ENCODE measurements at regions not wholly inside any gene's neighbourhood (a gene's known extent, or its start where the extent isn't known, plus 50 kb on each side); places are given as distances from the start of the nearest gene placed in this dataset.

GRCh38 chr12:65769880-65770279 is 54.4 kb upstream of the HMGA2 start:
- Mint-ChIP-seq H3K9me3 (no peaks in the 10 kb centered on the region), H3K27ac (no peak overlapping the region), H3K27me3 (ENCODE audit: low read depth, poor library complexity) (peaks cover 3% of the 10 kb centered on the region), H3K4me3 (no peak overlapping the region), H3K4me1 (peaks cover 13% of the 10 kb centered on the region), H3K36me3 (ENCODE audit: low read depth) (no peaks in the 10 kb centered on the region)
- no peak for TF ChIP-seq CTCF (IDR thresholded peaks at IDR 0.05)
- DNase-seq = no peak

Data from nephron progenitor cell (in vitro differentiated cells).